H1 (cell line): ENCODE measurements at regions not wholly inside any gene's neighbourhood (a gene's known extent, or its start where the extent isn't known, plus 50 kb on each side); places are given as distances from the start of the nearest gene placed in this dataset.

Source experiments
- CTCF ChIA-PET: fragments of 300-600 bp; sonication (Branson Sonifier 250); formaldehyde crosslinking; loops from one replicate; lab custom pipeline; 2021; ENCODE audit not compliant: partially characterized antibody; lab: Charles Lee
- POLR2A ChIA-PET: fragments of 300-600 bp; sonication (Branson Sonifier 250); formaldehyde crosslinking; loops from one replicate; lab custom pipeline; 2021; ENCODE audit warnings: inconsistent platforms; ENCODE audit not compliant: partially characterized antibody; lab: Charles Lee
- DNase-seq, 2 experiments: peaks; one replicate each; pipeline versions ENCODE4 v3.0.0 to v3.0.0-alpha.2; 2010 to 2022; ENCODE audit warnings: low spot score in 2 of 2, low read depth in 1 of 2, mixed read lengths in 1 of 2
- FAIRE-seq: peaks from 2 replicates; lab custom pipeline; 2011; peaks lifted over from hg19 to GRCh38; lab: Jason Lieb, UNC
- H2AFZ ChIP-seq: 2 replicates; pipeline ENCODE4 v1.8.1; 2012; ENCODE audit warnings: low read length, inconsistent platforms
- H2AK5ac ChIP-seq: 2 replicates; pipeline ENCODE4 v1.6.1; 2013; ENCODE audit warnings: low read depth, low read length
- H2BK120ac ChIP-seq: replicated peaks from 2 replicates; pipeline ENCODE3; 2013; ENCODE audit warnings: low read depth, low read length, inconsistent platforms
- H2BK12ac ChIP-seq: 2 replicates; pipeline ENCODE4 v1.6.1; 2013; ENCODE audit warnings: low read depth, low read length
- H2BK15ac ChIP-seq: 2 replicates; pipeline ENCODE4 v1.6.1; 2013; ENCODE audit warnings: low read length
- H2BK20ac ChIP-seq: 2 replicates; pipeline ENCODE4 v1.6.1; 2013; ENCODE audit warnings: low read length
- H2BK5ac ChIP-seq: 2 replicates; pipeline ENCODE4 v1.6.1; 2013; ENCODE audit warnings: low read depth, low read length
- H3K14ac ChIP-seq: 2 replicates; pipeline ENCODE4 v1.6.1; 2013; ENCODE audit warnings: inconsistent platforms; ENCODE audit not compliant: insufficient read length
- H3K18ac ChIP-seq: 2 replicates; pipeline ENCODE4 v1.6.1; 2013; ENCODE audit warnings: low read length; ENCODE audit errors: extremely low read depth
- H3K23ac ChIP-seq: 2 replicates; pipeline ENCODE4 v1.6.1; 2013; ENCODE audit warnings: inconsistent platforms; ENCODE audit not compliant: insufficient read length
- H3K23me2 ChIP-seq: 2 replicates; pipeline ENCODE4 v1.6.1; 2013; ENCODE audit warnings: low read depth, low read length
- H3K27ac ChIP-seq: 2 replicates; pipeline ENCODE4 v1.6.1; 2011; ENCODE audit warnings: low read depth, low read length, inconsistent platforms
- H3K27me3 ChIP-seq, 4 experiments: replicated peaks in 1 of 4; 1 replicate in 1 of 4; 2 replicates in 3 of 4; pipeline versions ENCODE4 v1.6.1 to v1.8.1; 2011 to 2013; ENCODE audit warnings: low read length in 3 of 4, mild to moderate bottlenecking in 3 of 4, inconsistent platforms in 2 of 4, mixed read lengths in 2 of 4, moderate library complexity in 1 of 4; ENCODE audit not compliant: control insufficient read depth in 3 of 4, insufficient read depth in 3 of 4; ENCODE audit errors: extremely low read depth in 1 of 4
- H3K36me3 ChIP-seq, 4 experiments: 2 replicates each; pipeline versions ENCODE4 v1.6.1 to v1.8.1; 2011 to 2013; ENCODE audit warnings: mild to moderate bottlenecking in 4 of 4, low read length in 3 of 4, moderate library complexity in 2 of 4, control low read depth in 1 of 4, inconsistent platforms in 1 of 4; ENCODE audit not compliant: insufficient read depth in 4 of 4, control insufficient read depth in 2 of 4
- H3K4ac ChIP-seq: replicated peaks from 2 replicates; pipeline ENCODE3; 2013; ENCODE audit warnings: low read length, low read depth, mixed read lengths, inconsistent platforms; ENCODE audit not compliant: insufficient read length
- H3K4me1 ChIP-seq, 4 experiments: replicated peaks in 1 of 4; 1 replicate in 1 of 4; 2 replicates in 3 of 4; pipeline versions ENCODE4 v1.6.1 to v1.8.1; 2011 to 2013; ENCODE audit warnings: low read length in 3 of 4, inconsistent platforms in 2 of 4, mixed read lengths in 1 of 4; ENCODE audit not compliant: insufficient read depth in 4 of 4, control insufficient read depth in 3 of 4
- H3K4me2 ChIP-seq, 2 experiments: 2 replicates each; pipeline versions ENCODE4 v1.6.1 to v1.8.1; 2011 to 2013; ENCODE audit warnings: low read depth in 2 of 2, low read length in 2 of 2, control low read depth in 1 of 2, inconsistent platforms in 1 of 2, mild to moderate bottlenecking in 1 of 2; ENCODE audit not compliant: insufficient read depth in 1 of 2
- H3K4me3 ChIP-seq, 4 experiments: fragments of 200-600, 300-600 bp in 1 of 4; sonication (generic), shearing (Covaris generic), sonication (Bioruptor Twin) in 1 of 4; 2 replicates each; pipeline versions ENCODE4 v1.5.1 to v1.8.1; 2011 to 2016; ENCODE audit warnings: low read length in 4 of 4, low read depth in 3 of 4, control low read depth in 2 of 4, inconsistent platforms in 2 of 4, mild to moderate bottlenecking in 2 of 4, mixed read lengths in 1 of 4, moderate library complexity in 1 of 4; ENCODE audit not compliant: insufficient read depth in 2 of 4; ENCODE audit errors: extremely low read depth in 1 of 4
- H3K56ac ChIP-seq: replicated peaks from 2 replicates; pipeline ENCODE3; 2013; ENCODE audit warnings: low read depth, mild to moderate bottlenecking, mixed read lengths, low read length, inconsistent platforms; ENCODE audit not compliant: insufficient read length
- H3K79me1 ChIP-seq: 2 replicates; pipeline ENCODE4 v1.6.1; 2013; ENCODE audit warnings: low read depth, low read length, control low read depth
- H3K79me2 ChIP-seq, 2 experiments: 2 replicates each; pipeline versions ENCODE4 v1.6.1 to v1.8.1; 2012 to 2013; ENCODE audit warnings: low read length in 2 of 2, mild to moderate bottlenecking in 2 of 2, inconsistent platforms in 1 of 2; ENCODE audit not compliant: insufficient read depth in 2 of 2, control insufficient read depth in 1 of 2
- H3K9ac ChIP-seq, 4 experiments: replicated peaks in 1 of 4; 1 replicate in 1 of 4; 2 replicates in 3 of 4; pipeline versions ENCODE4 v1.6.1 to v1.8.1; 2011 to 2013; ENCODE audit warnings: low read depth in 3 of 4, low read length in 3 of 4, control low read depth in 2 of 4, mild to moderate bottlenecking in 2 of 4, moderate library complexity in 2 of 4, inconsistent platforms in 1 of 4; ENCODE audit errors: extremely low read depth in 1 of 4
- H3K9me3 ChIP-seq, 2 experiments: 2 replicates each; pipeline versions ENCODE4 v1.6.1 to v1.8.1; 2012 to 2013; ENCODE audit warnings: mild to moderate bottlenecking in 2 of 2, moderate library complexity in 2 of 2, control low read depth in 1 of 2, inconsistent platforms in 1 of 2, low read depth in 1 of 2, low read length in 1 of 2, mixed read lengths in 1 of 2; ENCODE audit not compliant: insufficient read depth in 2 of 2
- H4K20me1 ChIP-seq, 2 experiments: replicated peaks in 1 of 2; 2 replicates each; pipeline versions ENCODE3 to v1.8.1; 2011 to 2013; ENCODE audit warnings: inconsistent platforms in 2 of 2, low read length in 2 of 2, mild to moderate bottlenecking in 1 of 2; ENCODE audit not compliant: insufficient read depth in 2 of 2, control insufficient read depth in 1 of 2
- H4K5ac ChIP-seq: 2 replicates; pipeline ENCODE4 v1.6.1; 2013; ENCODE audit warnings: low read length, low read depth, mixed read lengths, inconsistent platforms; ENCODE audit not compliant: insufficient read length
- H4K8ac ChIP-seq: 2 replicates; pipeline ENCODE4 v1.8.0; 2013; ENCODE audit warnings: mild to moderate bottlenecking, moderate library complexity, low read length, inconsistent platforms; ENCODE audit not compliant: insufficient read depth; ENCODE audit errors: extremely low read depth
- H4K91ac ChIP-seq: replicated peaks from 2 replicates; pipeline ENCODE3; 2013; ENCODE audit warnings: low read length, mixed read lengths, inconsistent platforms; ENCODE audit not compliant: insufficient read length
- ASH2L ChIP-seq: fragments of 200-600, 300-600 bp; sonication (generic); IDR thresholded peaks from one replicate; pipeline ENCODE4 v1.7.1; 2017; ENCODE audit warnings: low read length
- CHD2 ChIP-seq: IDR thresholded peaks from 2 replicates; pipeline ENCODE4 v1.6.1; 2012; ENCODE audit warnings: low read length, improper control_type of control experiment
- SIRT6 ChIP-seq: IDR thresholded peaks from one replicate; pipeline ENCODE4 v1.7.1; 2012; ENCODE audit warnings: low read length, inconsistent platforms
- SP1 ChIP-seq: IDR thresholded peaks from 2 replicates; pipeline ENCODE4 v1.6.1; 2011; ENCODE audit warnings: low read depth, low read length
- WGBS, 2 experiments: shearing (Covaris generic) in 1 of 2; methylation state at CpG; one replicate each; pipeline versions ENCODE4 v1.1.6 to v1.1.7; 2013 to 2015; ENCODE audit warnings: low lambda C conversion rate in 2 of 2, mixed read lengths in 2 of 2, inconsistent platforms in 1 of 2, low coverage in 1 of 2, missing lambda C conversion rate in 1 of 2; ENCODE audit not compliant: insufficient replicate concordance in 2 of 2, insufficient coverage in 1 of 2, insufficient read length in 1 of 2; ENCODE audit errors: extremely low coverage in 1 of 2, missing lambda C conversion rate in 1 of 2; 5-methylcytosine and 5-hydroxymethylcytosine counted together

DNA sequence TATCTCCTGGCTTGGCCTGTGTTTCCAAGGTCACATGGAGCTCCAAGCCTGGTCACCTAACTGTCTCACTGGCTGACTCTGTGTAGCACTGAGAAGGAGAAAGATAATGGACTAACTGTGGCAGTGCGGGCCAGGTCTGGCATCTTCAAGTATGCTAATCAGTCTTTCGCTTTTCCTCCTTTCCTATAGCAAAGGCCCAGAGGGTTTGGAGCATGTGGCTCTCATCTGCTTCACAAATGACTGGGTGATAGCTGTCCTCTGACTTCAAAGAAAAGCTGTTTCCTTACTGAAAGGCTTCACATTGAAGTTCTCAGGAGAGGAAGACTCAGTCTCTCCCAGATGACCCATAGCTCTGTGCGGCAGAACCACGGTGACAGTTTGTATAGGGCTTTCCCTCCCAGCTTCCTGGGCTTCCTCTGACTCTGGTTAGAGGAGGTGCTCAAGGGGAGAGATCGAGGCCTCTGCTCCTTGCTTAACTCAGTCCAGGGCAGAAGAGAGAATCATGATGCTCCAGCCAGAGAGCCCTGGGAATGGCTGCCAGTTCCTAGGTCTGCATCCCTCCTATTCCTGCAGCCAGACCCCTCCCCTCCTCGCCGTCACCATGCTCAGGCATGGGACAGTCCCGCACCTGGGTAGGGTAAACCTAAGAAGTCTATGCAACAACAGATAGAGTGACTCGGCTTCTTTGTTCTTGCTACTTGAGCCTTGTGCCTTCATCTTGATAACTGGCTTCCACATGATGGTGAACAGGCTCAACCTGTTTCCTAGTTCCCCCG, 72.3 kb downstream of the CCDC71L start:
- WGBS, 2 experiments: 89% methylated on average over 10 of the region's 10 CpGs; no CpG with 5 or more reads in 1 of the 2 experiments

More for the DNA sequence above, 72.3 kb downstream of the CCDC71L start:
- H3K79me1 ChIP-seq: no peaks in the 10 kb centered on the region
- H4K8ac ChIP-seq: no peak overlapping the region
- no peak overlapping the region for H3K56ac ChIP-seq
- H2BK20ac ChIP-seq: no peak overlapping the region
- H3K4ac ChIP-seq: no peak overlapping the region
- H3K18ac ChIP-seq: no peak overlapping the region
- no peak overlapping the region for H4K91ac ChIP-seq
- no peak for FAIRE-seq
- TF ChIP-seq CHD2: no peak
- TF ChIP-seq ASH2L: no peak
- no peak for TF ChIP-seq SP1
- no peak for TF ChIP-seq SIRT6
- TF ChIP-seq, all 59 proteins: peak for 0
- no peaks in the 10 kb centered on the region for H4K20me1 ChIP-seq
- no peaks in the 10 kb centered on the region for H3K36me3 ChIP-seq
- no peaks in the 10 kb centered on the region for H3K4me1 ChIP-seq
- H3K79me2 ChIP-seq: no peaks in the 10 kb centered on the region
- no peak overlapping the region for H4K5ac ChIP-seq
- no peak for DNase-seq
- H3K9me3 ChIP-seq: no peaks in the 10 kb centered on the region
- H2BK5ac ChIP-seq: no peak overlapping the region
- no peak overlapping the region for H3K4me3 ChIP-seq
- no peak overlapping the region for H3K27ac ChIP-seq
- no peak overlapping the region for H2BK120ac ChIP-seq
- H2BK15ac ChIP-seq: no peak overlapping the region
- no peak overlapping the region for H2BK12ac ChIP-seq
- no peak overlapping the region for H3K9ac ChIP-seq
- no peaks in the 10 kb centered on the region for H3K23me2 ChIP-seq
- CTCF ChIA-PET: interaction anchor here (0.6 to 1.8 kb wide), 4 partner anchors 46 to 460 kb away, joined by 3 to 4 read pairs (median 3); partner anchors contain the start of gene CCDC71L
- H2AFZ ChIP-seq: peak overlapping the region; percentile 50; the same call in 1 of the 2 replicates
- POLR2A ChIA-PET: interaction anchor here (1.2 kb wide), 1 partner anchor 10 kb away, joined by 3 read pairs; no protein-coding TSS in a partner anchor
- no peak overlapping the region for H3K4me2 ChIP-seq
- no peak overlapping the region for H3K14ac ChIP-seq
- no peak overlapping the region for H2AK5ac ChIP-seq
- H3K23ac ChIP-seq: no peak overlapping the region
- no peaks in the 10 kb centered on the region for H3K27me3 ChIP-seq
